Lower leg skin (tissue), 4 donors: ENCODE measurements at regions not wholly inside any gene's neighbourhood (a gene's known extent, or its start where the extent isn't known, plus 50 kb on each side); places are given as distances from the start of the nearest gene placed in this dataset.

ENCODE experiments used
- DNase-seq, 2 donors: peaks; one replicate each; pipeline ENCODE4 v3.0.0-alpha.2; 2019; ENCODE audit warnings: low spot score in 2 of 2
- H3K4me3 ChIP-seq: fragments of 200-600 bp; sonication (generic); 2 replicates; pipeline ENCODE4 v1.5.1; 2017; ENCODE audit warnings: mild to moderate bottlenecking, low read depth; ENCODE audit not compliant: poor library complexity, severe bottlenecking
- CTCF ChIP-seq, 3 donors: fragments of 450-650 bp; IDR thresholded peaks; one replicate each; pipeline ENCODE4 v1.5.1; 2016; ENCODE audit warnings: antibody characterized with exemption in 3 of 3, mild to moderate bottlenecking in 3 of 3, moderate library complexity in 2 of 3
- POLR2A ChIP-seq, 2 donors: fragments of 450-650 bp; IDR thresholded peaks; one replicate each; pipeline ENCODE4 v1.6.1; 2016 to 2017; ENCODE audit warnings: antibody characterized with exemption in 2 of 2, mild to moderate bottlenecking in 1 of 2, moderate library complexity in 1 of 2
- WGBS, 2 donors: methylation state at CpG; one replicate each; pipeline ENCODE4 v1.1.5; 2018; 5-methylcytosine and 5-hydroxymethylcytosine counted together
- intact Hi-C: fragments of 100-400 bp; cut with DNase I; formaldehyde crosslinking; loops from one replicate; pipeline ENCODE4 v1.15.0; 2023; ENCODE audit warnings: low total_unique reads

- TF ChIP-seq POLR2A (IDR thresholded peaks at IDR 0.05) (no peak), CTCF (IDR thresholded peaks at IDR 0.05) (no peak)
- 91 to 97% methylated on average over 9 of the region's 9 CpGs for WGBS, 2 donors
- DNase-seq: peak; percentile 2 to 74
- intact Hi-C loops: no loop called here
- no peak overlapping the region for H3K4me3 ChIP-seq
Measured at GRCh38 chr20:58137651-58138265, 90.7 kb downstream of the ANKRD60 start.

GRCh38 chr20:58137236-58137635 is 91.2 kb downstream of the ANKRD60 start:
- H3K4me3 ChIP-seq: no peak overlapping the region
- intact Hi-C loops: no loop called here
- WGBS, 2 donors: 91 to 93% methylated on average over 7 of the region's 7 CpGs
- peak; percentile 9 to 43 for DNase-seq
- TF ChIP-seq POLR2A (IDR thresholded peaks at IDR 0.05) (no peak), CTCF (IDR thresholded peaks at IDR 0.05) (no peak)

- 17 to 20% methylated on average over 5 of the region's 5 CpGs for WGBS, 2 donors
- no peak for TF ChIP-seq POLR2A (IDR thresholded peaks at IDR 0.05)
- TF ChIP-seq CTCF (IDR thresholded peaks at IDR 0.05): no peak
- H3K4me3 ChIP-seq: no peak overlapping the region
- peak; percentile 10 to 37 for DNase-seq
- intact Hi-C loops: no loop called here
Measured at GRCh38 chr20:58136149-58136484, 92.3 kb downstream of the ANKRD60 start.

GRCh38 chr20:58135441-58136148 is 92.9 kb downstream of the ANKRD60 start:
- H3K4me3 ChIP-seq: no peak overlapping the region
- WGBS, 2 donors: 20 to 33% methylated on average over 16 of the region's 16 CpGs
- TF ChIP-seq CTCF (IDR thresholded peaks at IDR 0.05) (no peak), POLR2A (IDR thresholded peaks at IDR 0.05) (no peak)
- intact Hi-C loops: no loop called here
- peak; percentile 14 to 80 for DNase-seq

GRCh38 chr20:58133020-58133808 is 95.2 kb downstream of the ANKRD60 start:
- no peak for TF ChIP-seq CTCF (IDR thresholded peaks at IDR 0.05)
- TF ChIP-seq POLR2A (IDR thresholded peaks at IDR 0.05): no peak
- DNase-seq: peak; percentile 15 to 54
- intact Hi-C loops: no loop called here
- WGBS, 2 donors: 40 to 45% methylated on average over 9 of the region's 9 CpGs
- H3K4me3 ChIP-seq: no peak overlapping the region
